ENCODE measurements at regions not wholly inside any gene's neighbourhood (a gene's known extent, or its start where the extent isn't known, plus 50 kb on each side); places are given as distances from the start of the nearest gene placed in this dataset.

- no peak for TF ChIP-seq GATA3 (IDR thresholded peaks at IDR 0.05; ENCODE audit: low read depth, low read length)
- TF ChIP-seq GATA2 (IDR thresholded peaks at IDR 0.05; ENCODE audit: low read depth, low read length), result no peak
Observed at GRCh38 chr13:104798486-104798885, 1732.3 kb upstream of the SLC10A2 start.

All from SH-SY5Y (cell line).